ENCODE measurements at regions not wholly inside any gene's neighbourhood (a gene's known extent, or its start where the extent isn't known, plus 50 kb on each side); places are given as distances from the start of the nearest gene placed in this dataset.
"Not testable (repeated sequence)": the region's sequence is repeated elsewhere in the genome, so short reads cannot be mapped to it uniquely, and the experiment has no call there.

DNA sequence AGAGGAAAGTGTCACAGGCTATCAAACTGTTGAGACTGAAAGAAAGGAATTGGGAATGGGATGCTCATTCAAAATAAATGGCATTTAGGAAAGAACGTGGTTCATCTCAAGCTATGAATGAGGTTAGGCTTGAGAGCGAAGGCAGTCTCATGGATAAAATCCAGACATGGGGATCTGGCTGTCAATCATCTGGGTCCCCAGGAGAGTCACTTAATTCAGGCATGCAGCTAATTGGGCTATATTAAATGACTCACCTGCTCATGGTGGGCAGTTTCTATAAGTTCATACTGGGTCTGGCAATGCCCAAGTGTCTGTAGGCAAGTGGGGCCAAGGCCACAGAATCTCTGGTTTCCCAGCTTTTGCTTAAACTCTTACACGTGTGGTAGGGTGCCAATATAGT lies 286.5 kb upstream of the SEMA6A start:
- DNase-seq: no peak

DNA sequence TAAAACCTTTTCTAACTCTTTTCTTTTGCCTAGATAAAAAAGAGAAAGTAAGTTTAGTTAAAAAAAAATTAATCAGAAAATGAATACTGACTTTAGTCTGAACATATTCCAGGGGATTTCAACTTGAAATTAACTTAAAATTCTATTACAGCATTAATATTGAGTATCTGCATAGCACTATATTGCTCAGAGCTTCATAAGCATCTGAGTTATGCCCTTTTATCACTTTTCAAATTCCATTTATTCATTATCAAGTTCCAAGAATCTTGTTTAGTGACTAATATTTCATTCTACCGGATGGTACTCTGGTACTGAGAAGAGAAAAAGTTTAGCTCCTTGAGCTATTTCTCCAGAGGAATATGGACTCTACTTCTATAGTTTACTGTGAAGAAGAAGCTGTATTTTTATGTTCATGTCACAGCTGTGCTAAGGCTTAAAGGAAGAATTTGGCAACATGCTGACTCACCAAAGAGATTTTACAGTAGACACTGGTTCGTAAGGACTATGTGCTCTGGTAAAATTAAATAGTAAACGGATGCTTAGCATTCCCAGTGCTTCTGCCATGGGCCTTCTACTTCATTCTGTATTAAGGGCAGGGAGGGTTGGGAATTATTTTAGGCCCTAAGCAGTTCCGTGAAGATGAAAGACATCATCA lies 285.2 kb upstream of the SEMA6A start:
- no peak for DNase-seq

DNA sequence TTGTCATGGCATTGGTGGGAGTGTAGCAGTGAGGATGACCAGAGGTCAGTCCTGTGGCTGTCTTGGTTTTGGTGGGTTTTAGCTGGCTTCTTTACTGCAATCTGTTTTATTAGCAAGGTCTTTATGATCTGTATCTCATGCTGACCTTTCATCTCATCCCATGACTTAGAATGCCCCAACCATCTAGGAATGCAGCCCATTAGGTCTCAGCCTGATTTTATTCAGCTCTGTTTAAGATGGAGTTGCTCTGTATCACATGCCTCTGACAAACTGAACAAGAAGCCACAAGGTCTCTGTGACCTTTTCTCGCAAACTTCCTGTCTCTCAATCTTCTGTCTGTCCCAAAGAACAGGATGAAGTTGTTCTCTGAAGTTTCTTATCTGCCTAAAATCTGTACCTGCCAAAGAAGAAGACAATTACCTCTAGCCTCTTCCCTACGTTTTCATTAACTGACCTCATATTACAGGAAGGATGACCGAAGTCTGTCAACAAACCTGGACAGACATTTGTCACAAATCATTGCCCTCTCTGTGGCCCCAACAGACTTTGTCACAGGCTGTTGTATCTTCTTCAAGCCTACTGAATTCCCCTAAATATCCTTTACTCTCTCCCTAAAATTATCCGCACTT lies 284.2 kb upstream of the SEMA6A start:
- no peak for DNase-seq

DNA sequence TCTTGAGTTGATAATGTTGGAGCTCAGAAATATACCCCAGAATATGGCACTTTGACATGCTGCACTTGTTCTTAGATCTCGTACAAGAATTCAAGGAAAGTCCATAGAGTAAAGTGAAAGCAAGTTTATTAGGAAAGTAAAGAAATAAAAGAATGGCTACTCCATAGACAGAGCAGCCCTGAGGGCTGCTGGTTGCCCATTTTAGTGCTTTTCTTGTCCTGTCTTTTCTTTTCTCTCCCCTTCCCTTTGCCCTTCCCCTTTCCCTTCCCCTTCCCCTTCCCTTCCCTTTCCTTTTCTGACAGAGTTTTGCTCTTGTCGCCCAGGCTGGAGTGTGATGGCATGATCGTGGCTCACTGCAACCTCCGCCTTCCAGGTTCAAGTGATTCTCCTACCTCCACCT lies 283.4 kb upstream of the SEMA6A start:
- DNase-seq: not testable (repeated sequence)

DNA sequence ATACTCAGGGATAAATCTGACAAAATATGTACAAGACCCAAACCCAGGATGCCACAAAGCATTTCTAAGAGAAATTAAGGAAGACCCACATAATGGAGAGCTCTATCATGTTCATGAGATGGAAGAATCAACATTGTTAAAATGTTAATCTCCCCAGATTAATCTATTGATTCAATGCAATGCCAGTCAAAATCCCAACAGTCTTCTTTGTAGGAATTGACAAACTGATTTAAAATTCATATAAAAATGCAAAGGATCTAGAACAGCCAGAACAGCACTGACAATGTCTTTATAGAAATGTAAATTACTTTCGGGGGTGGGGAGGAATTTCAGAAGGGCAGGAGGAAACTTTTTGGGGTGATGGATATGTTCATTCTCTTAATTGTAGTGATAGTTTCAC lies 281.6 kb upstream of the SEMA6A start:
- DNase-seq: no peak

DNA sequence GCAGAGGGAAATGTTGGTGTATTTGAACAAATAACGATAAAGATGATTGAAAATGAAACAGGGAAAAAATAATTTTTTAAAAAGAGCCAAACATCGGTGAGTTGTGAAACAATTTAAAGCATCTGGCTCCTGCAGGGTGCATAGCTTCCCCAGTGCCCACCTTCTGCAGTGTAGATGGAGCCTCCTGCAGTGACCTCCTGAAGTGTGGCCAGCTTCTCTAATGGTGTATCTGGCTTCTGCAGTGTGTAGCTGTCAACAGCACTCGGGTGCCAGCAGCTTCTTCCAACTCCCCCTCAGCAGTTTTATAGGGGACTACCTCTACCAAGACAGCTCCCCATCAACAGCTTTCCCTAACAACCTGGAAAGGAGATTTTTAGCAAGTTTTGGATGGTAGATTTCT lies 279.4 kb upstream of the SEMA6A start:
- DNase-seq: no peak

DNA sequence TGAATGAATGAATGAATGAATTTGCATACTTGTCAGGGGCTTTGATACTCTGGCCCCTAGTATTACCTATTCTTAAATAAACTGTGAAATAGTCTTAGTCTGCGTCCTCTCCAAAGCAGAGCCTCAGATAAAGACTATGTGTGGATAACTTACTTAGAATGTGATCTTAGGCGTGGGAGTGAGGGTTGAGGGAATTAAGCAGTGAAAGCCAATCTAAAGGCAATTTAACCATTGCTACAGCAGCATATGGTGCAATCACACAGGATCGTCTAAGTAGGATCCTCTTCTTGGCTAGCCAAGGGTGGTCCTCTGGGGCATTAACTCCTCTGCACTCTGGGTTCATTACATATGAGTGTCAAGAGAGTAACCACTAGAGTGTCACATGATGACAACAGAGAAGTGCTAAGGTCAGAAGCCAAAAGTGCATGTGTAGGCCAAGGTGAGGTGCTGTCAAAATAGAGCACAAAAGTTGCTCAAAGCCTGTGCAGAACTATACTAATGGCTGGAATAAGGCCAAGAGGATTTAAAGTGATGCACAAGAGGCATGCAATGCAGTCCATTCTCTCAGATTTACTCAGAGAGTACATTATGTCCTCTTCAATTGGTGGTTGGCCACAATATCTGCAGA lies 274.4 kb upstream of the SEMA6A start:
- DNase-seq: no peak

DNA sequence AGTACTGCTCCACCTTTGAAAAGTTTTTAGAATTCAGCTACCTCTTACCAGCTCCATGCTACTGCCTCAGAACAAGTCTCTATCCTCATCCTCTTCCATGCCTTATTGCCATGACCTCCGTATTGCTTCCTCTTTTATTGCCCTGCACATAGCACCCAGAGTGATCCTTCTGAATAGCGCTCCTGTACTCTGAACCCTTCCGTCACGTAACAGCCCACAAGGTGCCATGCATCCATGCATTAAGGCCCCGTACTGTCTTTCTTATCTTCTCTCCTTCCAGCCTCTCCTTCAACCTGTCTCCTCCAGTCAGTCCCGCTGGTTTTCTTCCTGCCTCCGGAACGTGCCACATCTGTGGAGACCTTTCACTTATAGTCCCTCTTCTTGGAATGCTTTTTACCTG lies 273.3 kb upstream of the SEMA6A start:
- DNase-seq: no peak

DNA sequence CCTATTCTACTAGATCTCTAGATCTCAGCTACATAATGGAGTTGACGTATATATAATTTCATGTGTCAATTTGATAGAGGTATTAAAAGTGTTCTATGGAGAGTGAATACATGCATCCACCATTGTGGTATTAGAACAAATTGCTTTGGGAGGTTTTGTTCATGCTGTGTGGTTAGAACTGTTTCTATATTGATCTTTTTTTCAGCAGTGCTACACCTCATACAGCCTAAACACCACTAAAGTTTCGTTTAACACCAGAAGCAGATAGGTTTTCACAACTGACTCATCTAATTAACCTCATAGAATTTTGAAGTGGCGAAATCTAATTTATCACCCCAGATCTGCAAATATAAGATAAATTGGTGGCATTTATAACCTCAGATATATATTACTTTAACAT lies 269.4 kb upstream of the SEMA6A start:
- no peak for DNase-seq

DNA sequence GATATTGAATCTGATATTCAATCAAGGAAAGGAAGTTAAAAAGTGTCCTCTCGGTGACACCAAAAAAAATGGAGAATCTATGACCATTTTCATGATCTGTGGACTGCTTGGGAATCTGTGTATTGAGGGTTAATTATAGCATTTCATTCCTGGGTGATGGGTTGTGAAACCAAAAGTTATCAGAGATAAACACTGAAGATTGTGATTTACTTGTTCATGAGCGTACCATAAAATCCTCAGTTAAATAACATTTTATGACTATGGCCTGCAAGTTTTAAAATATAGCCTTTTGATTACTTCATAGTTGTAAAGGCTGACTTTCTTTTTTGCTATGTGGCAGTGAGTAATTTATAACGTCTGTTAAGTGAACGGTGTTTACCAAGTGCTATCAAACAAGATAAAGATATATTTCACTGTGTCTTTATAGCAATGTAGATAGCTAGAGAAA lies 267.9 kb upstream of the SEMA6A start:
- no peak for DNase-seq

DNA sequence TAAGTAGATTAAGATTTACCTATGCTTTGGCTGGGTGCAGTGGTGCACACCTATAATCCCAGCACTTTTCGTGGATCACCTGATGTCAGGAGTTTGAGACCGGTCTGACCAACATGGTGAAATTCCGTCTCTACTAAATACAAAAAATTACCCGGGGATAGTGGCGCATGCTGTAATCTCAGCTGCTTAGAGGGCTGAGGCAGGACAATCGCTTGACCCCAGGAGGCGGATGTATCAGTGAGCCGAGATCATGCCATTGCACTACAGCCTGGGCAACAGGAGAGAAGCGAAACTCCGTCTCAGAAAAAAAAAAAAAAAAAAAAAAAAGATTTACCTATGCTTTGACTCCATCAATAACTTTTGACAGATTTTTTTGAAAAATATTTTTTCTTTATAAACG lies 267.1 kb upstream of the SEMA6A start:
- DNase-seq: no peak

DNA sequence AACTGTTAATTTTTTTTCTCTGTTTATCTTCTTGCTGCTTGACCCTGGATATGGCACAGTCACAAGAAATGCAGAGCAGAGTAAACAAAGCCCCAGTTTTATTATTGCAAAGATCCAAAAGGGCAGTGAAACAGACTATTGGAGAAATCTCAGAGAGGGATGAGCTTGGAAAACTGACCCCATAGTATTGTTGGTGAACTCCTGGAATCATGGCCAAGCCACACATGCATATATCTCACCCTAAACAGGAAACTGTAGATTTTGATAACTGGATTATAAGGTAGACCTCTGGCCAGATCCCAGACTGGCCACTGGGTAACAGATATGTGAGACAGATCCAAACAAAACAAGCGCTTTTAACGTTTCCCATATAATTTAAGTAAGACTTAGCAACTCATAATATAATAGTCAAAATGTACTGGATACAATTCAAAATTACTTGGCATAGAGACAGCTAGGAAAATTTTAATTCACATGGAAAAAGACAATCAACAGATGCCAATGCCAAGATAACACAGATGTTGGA lies 263.5 kb upstream of the SEMA6A start:
- DNase-seq: no peak

DNA sequence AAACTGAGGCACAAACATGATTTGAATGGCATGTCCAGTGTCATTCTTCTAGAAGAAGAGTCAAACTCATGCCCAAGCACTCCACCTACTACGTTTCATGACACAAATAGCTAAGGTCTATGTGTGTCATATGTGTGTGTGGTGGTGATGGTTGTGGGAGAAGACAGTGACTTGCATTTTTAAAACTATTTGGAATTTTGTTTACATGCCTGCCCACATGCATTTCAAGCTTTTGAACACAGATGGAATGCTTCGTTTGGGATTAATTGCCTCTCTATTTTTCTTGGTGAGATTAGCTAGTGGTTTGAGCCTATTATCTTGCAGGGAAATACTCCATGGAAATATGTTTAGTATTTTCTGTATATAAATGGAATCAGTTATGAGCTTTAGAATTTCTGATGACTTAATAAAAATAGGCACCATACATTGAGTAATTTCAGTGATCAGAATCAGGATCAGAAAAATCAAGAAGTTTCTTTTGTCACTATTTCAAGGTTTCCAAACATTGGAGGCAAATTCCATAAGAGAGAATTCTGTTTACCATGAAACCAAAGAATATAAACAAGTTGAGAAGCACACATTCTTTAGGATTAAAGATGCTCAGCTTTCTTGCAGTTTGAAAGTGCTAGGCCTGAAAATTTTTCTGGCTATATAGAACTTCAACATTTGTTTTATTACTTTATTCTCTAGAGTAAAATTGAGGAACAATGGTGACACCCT lies 260.3 kb upstream of the SEMA6A start:
- DNase-seq: no peak

DNA sequence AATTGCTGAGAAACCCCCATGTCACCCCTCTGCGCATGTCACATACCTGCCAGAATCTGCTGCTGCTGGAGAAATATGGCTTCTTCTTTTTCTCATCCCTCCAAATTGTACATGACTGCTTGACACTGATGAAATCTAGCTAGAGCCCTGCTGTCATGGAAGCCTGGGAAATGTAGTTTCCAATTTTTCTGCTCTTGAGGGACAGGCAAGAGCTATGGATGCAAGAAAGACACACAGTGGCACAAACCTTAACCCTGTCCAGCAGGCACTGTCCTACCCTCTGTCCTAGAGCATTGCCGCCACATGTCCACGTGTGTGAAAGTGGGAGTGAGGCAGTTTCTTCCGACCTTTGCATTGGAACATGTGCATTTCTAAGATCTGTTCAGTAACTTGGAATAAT lies 255.5 kb upstream of the SEMA6A start:
- no peak for DNase-seq

DNA sequence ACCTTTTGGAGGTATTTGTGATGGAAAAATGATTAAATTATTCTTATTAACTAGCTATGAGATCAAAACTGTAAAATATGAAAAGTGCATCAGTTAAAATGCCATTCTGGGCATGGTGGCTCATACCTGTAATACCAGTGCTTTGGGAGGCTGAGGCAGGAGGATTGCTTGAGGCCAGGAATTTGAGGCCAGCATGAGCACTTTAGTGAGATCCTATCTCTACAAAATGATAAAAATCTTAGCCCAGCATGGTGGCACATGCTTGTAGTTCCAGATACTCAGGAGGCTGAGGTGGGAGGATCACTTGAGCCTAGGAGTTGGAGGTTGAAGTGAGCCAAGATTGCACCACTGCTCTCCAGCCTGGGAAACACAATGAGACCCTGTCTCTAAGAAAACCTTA lies 252.5 kb upstream of the SEMA6A start:
- no peak for DNase-seq

DNA sequence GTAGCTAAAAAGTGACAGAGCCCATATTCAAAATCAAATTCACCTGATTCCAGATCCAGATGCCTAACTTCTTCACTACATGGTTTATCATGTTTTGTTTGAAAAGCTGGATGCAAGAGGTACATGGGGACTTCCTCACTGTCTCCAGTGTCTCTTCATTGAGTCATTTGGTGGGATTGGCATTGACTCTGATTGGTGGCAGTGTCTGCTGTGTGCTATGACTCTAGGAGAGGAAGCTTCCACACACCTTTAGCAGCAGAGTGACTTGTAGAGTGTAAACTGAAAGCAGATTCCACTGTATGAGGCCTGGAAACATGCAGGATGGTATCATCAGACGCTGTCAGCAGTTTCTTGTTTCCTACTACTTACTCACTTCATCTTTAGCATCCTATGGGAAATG lies 250.9 kb upstream of the SEMA6A start:
- no peak for DNase-seq

DNA sequence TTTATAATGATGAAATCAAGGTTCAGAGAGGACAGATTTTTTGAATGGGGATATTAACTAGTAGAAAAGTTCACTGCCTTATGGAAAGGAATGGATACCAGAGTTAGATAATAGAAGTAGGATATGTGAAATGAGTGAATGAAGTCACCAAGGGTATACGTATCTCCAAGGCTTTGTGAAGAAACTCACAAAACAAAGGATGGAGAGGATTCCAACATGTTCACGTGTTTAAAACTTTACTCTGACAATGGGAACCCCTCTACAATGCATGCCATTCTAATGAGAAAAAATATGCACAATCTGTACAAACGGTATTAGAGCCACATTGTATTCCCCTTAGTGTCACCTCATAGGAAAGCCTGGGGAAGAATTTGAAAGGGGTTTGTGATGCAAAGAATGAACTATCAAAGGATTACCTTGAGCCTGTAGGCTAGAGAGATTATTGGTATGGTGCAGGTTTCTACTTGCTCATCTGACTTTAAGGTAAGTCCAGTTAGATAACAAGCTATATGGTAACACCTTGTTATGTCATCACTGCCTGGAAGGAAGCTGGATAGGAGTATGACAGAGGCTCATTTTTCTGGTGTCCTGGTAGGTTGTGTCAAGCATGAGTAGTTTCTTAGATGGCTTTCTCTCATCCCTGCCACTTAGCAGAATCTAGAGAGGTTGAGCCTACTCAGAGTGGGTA lies 250.3 kb upstream of the SEMA6A start:
- DNase-seq: no peak

DNA sequence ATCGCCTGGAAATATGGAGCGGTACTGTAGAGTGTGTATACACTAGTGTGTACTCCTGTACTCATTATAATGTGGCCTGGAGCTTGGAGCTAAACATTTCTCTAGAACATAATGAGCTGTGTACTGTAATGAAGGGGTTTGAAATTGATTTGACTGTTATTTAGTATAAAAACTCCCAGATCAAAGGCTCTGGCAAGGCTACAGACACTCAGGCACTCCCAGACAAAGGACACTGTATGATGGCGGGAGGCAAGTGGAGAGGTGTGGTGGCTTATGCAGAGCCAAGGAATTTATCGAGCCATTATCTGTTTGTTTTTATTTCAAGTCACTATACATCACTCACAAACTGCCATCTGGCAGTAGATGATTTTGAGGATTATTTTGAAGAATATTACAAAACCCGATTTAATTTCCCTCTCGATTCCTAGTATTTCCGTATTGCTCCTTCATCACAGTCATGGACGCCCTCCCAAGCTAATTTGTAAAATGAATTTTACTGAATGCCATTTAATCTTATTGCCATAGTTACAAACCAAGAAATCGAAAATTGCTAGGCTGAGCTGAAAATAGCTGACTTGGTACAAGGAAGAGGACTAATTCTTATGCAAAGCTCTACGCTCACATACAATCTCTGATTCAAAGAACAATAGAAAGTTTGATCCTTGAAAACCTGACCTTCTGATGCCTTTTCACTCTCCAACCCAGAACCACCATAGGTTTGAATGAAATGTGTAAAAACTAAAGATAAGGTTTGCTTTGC lies 240.2 kb upstream of the SEMA6A start:
- peak in 1 of 2 experiments; percentile 29 for DNase-seq

DNA sequence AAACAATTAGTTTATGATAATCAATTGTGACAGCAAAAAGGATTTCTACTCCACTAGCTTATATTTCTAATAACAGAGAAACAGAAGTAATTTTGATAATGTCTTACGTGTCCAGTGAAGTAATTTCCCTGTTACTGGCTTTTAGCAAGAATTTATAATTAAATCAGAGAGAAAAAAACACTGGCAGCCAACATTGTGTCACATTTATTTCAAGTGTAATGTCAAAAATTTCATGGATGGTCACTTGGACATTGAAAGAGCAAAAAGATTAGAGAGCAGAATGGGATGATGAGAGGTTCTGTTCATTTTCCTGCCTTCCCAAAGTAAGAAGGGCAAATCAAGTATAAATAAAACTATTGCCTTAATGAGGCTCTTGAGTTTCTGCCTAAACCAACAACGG lies 239.3 kb upstream of the SEMA6A start:
- no peak for DNase-seq

DNA sequence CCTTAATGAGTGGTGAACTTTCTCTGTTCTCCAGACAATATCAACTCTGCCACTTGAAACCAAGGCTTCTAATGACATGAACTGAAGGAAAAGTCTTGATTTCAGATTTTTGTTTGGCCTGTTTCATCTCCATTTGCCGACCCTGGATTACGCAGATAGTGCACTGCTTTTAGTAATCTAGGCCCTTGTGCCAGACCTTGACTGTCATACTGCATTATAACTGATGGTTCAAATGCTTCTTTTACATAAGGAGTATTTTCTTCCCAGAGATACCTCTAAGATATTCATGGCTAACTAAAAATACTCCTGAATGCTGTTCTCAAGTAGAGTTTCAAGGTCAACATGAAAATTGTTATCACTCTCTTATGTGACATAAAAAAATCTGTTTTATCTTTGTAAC lies 238.7 kb upstream of the SEMA6A start:
- DNase-seq: no peak

DNA sequence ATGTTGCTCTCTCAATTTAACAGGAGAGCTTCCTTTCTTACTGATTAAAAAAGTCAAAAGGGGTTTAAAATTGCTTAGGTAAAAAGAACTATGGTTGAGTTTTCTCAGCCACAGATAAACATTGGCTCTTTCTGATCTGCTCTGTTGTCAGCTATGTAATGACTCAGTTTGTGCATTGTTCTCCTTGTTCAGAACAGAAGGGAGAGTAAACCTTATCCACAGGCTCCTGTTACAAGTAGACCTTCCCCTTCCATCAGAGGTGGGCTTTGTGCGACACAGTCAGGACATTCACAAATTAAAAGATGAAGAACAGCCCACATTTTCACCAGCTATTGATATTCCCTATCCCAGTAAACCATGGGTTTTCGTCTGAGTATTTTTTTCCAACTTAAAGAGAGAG lies 236.3 kb upstream of the SEMA6A start:
- no peak for DNase-seq

DNA sequence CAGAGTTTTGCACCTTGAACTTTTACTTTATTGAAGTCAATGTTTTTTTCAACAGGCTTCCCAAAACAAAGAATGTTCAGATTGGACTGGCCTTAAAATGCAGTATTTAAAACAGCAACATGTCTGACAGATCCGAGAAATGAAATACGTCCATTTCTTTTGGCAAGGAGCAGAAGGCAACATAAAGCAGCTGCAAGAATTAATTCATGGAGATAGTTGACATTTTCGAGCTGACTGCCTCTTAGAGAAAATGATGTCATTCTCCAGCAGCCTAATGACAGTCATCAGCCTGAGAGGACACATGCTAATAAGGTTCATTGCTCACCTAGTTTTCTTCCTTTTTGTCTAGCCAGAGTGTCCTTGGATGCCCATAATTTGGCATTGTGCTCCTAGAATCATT lies 232.2 kb upstream of the SEMA6A start:
- DNase-seq: no peak
